AG09309 (cell line): ENCODE measurements at regions not wholly inside any gene's neighbourhood (a gene's known extent, or its start where the extent isn't known, plus 50 kb on each side); places are given as distances from the start of the nearest gene placed in this dataset.

Experiments used
- DNase-seq: peaks from one replicate; pipeline ENCODE4 v3.0.0-alpha.2; 2010; ENCODE audit warnings: low read depth
- H3K4me3 ChIP-seq: 2 replicates; pipeline ENCODE4 v1.5.1; 2011; ENCODE audit warnings: mild to moderate bottlenecking, low read depth, low read length, moderate library complexity; ENCODE audit not compliant: control insufficient read depth
- TF ChIP-seq, protein P1 (sequence below): IDR thresholded peaks from 2 replicates; pipeline ENCODE4 v1.5.1; 2011; ENCODE audit warnings: mild to moderate bottlenecking, low read depth, low read length, inconsistent platforms; ENCODE audit not compliant: insufficient read depth, control insufficient read depth; ENCODE audit errors: missing control alignments

DNA sequence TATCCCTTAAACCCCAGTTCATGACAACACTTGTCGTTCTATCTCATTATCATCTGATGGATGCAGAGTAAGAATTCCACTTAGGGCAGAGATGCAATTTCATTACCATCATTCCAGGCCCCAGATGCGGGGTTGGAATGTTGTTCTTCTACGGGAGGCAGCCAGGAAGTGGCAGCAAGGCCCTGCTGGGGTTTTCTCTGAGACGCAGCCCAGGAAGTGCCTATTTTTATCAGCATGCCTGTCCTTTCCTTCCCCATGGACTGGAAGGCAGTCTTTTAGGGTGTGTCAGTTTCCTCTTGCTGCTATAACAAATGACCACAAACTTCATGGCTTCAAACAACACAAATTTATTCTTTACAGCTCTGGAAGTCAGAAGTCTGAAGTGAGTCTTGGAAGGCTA, 246.6 kb upstream of the DYNLRB2 start:
- H3K4me3 ChIP-seq, result no peak overlapping the region
- no peak for DNase-seq
- TF ChIP-seq, protein P1, sequence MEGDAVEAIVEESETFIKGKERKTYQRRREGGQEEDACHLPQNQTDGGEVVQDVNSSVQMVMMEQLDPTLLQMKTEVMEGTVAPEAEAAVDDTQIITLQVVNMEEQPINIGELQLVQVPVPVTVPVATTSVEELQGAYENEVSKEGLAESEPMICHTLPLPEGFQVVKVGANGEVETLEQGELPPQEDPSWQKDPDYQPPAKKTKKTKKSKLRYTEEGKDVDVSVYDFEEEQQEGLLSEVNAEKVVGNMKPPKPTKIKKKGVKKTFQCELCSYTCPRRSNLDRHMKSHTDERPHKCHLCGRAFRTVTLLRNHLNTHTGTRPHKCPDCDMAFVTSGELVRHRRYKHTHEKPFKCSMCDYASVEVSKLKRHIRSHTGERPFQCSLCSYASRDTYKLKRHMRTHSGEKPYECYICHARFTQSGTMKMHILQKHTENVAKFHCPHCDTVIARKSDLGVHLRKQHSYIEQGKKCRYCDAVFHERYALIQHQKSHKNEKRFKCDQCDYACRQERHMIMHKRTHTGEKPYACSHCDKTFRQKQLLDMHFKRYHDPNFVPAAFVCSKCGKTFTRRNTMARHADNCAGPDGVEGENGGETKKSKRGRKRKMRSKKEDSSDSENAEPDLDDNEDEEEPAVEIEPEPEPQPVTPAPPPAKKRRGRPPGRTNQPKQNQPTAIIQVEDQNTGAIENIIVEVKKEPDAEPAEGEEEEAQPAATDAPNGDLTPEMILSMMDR, result no peak

DNA sequence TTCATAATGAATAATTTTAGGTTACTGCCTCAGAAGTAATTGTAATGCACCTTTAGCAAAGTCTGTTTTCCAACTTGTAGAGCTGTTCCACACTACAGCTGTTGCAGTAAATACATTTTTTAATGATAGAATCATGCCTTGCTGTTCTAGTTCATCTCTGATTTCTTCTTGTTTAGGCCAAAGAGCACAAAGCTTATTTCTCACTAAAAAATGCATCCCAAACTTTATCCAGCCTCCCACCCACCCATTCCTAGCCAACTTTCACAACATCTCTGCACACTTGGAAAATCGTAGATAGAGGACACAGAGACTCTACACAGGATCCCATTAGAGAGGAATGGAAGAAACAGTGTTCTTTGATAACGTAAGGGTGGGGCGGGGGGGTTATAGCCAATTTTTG, 252.2 kb upstream of the DYNLRB2 start:
- no peak overlapping the region for H3K4me3 ChIP-seq
- DNase-seq, result no peak
- TF ChIP-seq, protein P1, result no peak

DNA sequence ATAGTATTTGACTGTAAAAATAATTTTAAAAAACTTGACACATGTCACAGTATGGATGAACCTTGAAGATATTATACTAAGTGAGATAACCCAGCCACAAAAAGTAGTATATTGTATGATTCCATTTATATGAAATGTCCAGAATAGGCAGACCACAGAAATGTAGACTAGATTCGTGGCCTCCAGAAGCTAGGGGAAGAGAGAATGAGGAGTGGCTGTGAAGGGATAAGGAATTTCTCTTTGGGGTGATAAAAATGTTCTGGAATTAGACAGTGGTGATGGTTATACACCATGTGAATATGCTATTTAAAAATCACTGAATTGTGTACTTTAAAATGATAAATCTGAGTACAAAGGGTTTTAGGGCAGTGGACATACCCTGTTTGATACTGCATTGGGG, 253.1 kb upstream of the DYNLRB2 start:
- TF ChIP-seq, protein P1, result no peak
- DNase-seq, result no peak
- no peak overlapping the region for H3K4me3 ChIP-seq

DNA sequence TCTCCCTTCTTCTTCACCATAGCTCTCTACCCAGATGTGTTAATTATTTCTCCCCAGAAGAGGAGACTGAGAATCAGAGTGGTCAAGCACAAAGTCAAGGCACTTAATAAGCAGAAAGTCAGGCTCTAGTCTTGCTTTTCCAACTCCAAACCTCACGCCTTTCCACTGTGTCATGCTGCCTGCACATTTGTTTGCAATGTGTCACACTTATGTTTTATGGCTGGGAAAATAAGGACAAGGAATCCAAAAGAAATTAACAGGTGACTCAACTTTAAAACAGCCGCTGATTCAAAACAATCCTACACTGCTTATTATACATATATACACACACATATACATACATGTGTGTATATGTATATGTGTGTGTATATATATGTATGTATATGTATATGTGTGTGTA, 255.7 kb upstream of the DYNLRB2 start:
- DNase-seq, result no peak
- TF ChIP-seq, protein P1, result no peak
- H3K4me3 ChIP-seq, result no peak overlapping the region

DNA sequence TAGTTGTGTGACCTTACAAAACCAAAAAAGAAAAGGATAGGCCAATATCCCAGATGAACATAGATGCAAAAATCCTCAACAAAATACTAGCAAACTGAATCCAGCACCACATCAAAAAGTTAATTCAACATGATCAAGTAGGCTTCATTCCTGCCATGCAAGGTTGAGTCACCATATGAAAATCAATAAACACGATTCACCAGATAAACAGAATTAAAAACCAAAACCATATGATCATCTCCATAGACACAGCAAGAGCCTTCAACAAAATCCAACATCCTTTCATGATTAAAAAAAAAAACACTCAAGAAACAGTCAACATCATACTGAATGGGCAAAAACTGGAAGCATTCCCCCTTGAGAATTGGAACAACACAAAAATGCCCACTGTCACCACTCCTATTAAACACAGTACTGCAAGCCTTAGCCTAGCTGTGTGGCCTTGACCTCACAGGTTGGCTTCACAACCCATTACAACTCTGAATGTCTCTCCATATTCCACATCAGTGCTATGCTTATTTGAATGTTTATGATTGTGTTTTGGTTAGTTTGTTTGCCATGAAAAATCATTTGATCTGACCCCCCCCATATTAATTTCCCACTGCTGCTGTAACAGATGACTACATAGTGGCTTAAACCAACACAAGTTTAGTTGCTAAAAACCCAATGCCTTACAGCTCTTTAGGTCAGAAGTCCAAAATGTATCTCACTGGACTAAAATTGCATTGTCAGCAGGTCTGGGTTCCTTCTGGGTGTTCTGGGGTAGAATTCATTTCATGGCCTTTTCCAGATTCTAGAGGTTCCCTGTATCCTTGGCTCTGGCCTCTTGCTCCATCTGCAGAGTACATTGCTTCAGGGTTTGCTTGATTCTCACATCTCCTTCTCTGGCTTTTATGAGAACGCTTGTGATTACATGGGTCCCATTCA, 257.1 kb upstream of the DYNLRB2 start:
- DNase-seq, result no peak
- no peak overlapping the region for H3K4me3 ChIP-seq
- TF ChIP-seq, protein P1, result no peak

DNA sequence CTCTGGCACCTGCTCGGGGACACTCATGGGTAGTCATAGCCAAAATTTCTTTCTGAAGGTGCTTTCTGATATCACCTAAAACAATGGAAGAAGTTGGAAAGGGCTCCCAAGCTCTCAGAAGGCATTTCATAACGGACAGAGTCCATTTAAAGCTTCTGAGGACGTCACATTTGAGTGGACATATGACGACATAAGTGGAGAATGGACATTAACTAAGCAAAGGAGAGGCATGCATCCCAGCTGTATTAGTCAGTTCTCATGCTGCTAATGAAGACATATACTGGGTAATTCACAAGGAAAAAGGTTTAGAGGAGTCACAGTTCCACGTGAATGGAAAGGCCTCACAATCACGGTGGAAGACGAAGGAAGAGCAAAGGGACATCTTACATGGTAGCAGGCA, 260.2 kb upstream of the DYNLRB2 start:
- TF ChIP-seq, protein P1, result no peak
- no peak overlapping the region for H3K4me3 ChIP-seq
- no peak for DNase-seq
